ENCODE measurements at regions not wholly inside any gene's neighbourhood (a gene's known extent, or its start where the extent isn't known, plus 50 kb on each side); places are given as distances from the start of the nearest gene placed in this dataset.

DNA sequence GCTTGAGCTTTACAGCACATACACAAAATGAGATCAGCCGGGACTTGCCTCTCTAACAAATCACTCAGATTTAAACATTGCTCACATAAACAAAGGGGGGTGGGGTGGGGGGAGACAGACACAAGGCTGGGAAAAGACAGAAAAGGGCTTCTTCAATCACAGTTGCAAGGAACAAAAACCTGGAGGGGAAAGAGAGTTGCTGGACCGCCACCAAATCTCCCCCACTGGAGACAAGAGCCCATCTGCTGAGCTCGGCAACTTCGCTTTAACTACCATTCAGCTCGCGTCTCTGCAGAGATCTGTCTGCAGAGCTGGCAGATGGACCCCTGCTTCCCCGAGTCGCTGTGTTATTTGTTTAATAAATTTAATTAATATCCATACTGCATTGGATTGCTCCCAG lies 165.0 kb downstream of the RCN1 start:
- Histone ChIP-seq H3K9me3 (ENCODE audit: insufficient read depth, low read depth, low read length) (no peaks in the 10 kb centered on the region), H3F3A (ENCODE audit: low read depth) (no peaks in the 10 kb centered on the region), H3K9ac (ENCODE audit: low read depth, low read length, poor library complexity, severe bottlenecking) (no peak overlapping the region), H2AFZ (ENCODE audit: low read length) (no peak overlapping the region), H3K4me3 (ENCODE audit: low read length, poor library complexity, severe bottlenecking) (no peak overlapping the region), H3K79me2 (ENCODE audit: insufficient read depth, low read length) (no peaks in the 10 kb centered on the region), H4K20me1 (ENCODE audit: insufficient read depth, low read length, poor library complexity, severe bottlenecking) (no peaks in the 10 kb centered on the region), H3K27me3 (ENCODE audit: insufficient read depth, low read length, poor library complexity, severe bottlenecking) (no peaks in the 10 kb centered on the region), H3K4me2 (ENCODE audit: low read depth, low read length, poor library complexity, severe bottlenecking) (no peak overlapping the region), H3K4me1 (ENCODE audit: insufficient read depth, low read length, poor library complexity, severe bottlenecking) (no peaks in the 10 kb centered on the region), H3K9me2 (replicated peaks; ENCODE audit: low read depth, low read length) (no peaks in the 10 kb centered on the region), H3K36me3 (ENCODE audit: insufficient read depth, low read length) (no peaks in the 10 kb centered on the region)
- TF ChIP-seq EZH2phosphoT487 (IDR thresholded peaks at IDR 0.05; ENCODE audit: borderline replicate concordance), result no peak
- TF ChIP-seq, protein P1, sequence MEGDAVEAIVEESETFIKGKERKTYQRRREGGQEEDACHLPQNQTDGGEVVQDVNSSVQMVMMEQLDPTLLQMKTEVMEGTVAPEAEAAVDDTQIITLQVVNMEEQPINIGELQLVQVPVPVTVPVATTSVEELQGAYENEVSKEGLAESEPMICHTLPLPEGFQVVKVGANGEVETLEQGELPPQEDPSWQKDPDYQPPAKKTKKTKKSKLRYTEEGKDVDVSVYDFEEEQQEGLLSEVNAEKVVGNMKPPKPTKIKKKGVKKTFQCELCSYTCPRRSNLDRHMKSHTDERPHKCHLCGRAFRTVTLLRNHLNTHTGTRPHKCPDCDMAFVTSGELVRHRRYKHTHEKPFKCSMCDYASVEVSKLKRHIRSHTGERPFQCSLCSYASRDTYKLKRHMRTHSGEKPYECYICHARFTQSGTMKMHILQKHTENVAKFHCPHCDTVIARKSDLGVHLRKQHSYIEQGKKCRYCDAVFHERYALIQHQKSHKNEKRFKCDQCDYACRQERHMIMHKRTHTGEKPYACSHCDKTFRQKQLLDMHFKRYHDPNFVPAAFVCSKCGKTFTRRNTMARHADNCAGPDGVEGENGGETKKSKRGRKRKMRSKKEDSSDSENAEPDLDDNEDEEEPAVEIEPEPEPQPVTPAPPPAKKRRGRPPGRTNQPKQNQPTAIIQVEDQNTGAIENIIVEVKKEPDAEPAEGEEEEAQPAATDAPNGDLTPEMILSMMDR (conservative IDR thresholded peaks at IDR 0.05; ENCODE audit: low read length), result no peak

DNA sequence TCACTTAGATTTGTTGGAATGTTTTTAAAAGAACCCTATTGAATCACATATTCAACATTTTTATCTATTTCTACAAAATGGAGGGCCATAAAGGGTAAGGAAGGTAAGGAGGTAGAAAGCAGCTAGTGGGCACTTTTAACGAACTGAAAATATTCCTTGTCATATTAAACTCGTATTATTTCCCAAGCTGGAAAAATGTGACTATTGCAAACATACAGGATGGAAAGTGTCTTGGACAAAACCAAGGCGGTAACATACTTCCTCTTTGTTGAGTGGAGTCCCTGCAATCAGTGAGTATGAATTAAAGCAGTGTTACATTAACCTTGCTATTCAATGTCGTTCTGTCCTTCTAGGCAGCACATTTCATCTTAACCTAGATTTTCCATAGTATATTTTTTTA lies 165.6 kb downstream of the RCN1 start:
- Histone ChIP-seq H3K9ac (ENCODE audit: low read depth, low read length, poor library complexity, severe bottlenecking) (no peak overlapping the region), H3K4me1 (ENCODE audit: insufficient read depth, low read length, poor library complexity, severe bottlenecking) (no peaks in the 10 kb centered on the region), H3K36me3 (ENCODE audit: insufficient read depth, low read length) (no peaks in the 10 kb centered on the region), H2AFZ (ENCODE audit: low read length) (no peak overlapping the region), H3K4me2 (ENCODE audit: low read depth, low read length, poor library complexity, severe bottlenecking) (no peak overlapping the region), H3K4me3 (ENCODE audit: low read length, poor library complexity, severe bottlenecking) (no peak overlapping the region), H3K9me3 (ENCODE audit: insufficient read depth, low read depth, low read length) (no peaks in the 10 kb centered on the region), H3K79me2 (ENCODE audit: insufficient read depth, low read length) (no peaks in the 10 kb centered on the region), H3F3A (ENCODE audit: low read depth) (no peaks in the 10 kb centered on the region), H3K27me3 (ENCODE audit: insufficient read depth, low read length, poor library complexity, severe bottlenecking) (no peaks in the 10 kb centered on the region), H3K9me2 (replicated peaks; ENCODE audit: low read depth, low read length) (no peaks in the 10 kb centered on the region), H4K20me1 (ENCODE audit: insufficient read depth, low read length, poor library complexity, severe bottlenecking) (no peaks in the 10 kb centered on the region)
- no peak for TF ChIP-seq EZH2phosphoT487 (IDR thresholded peaks at IDR 0.05; ENCODE audit: borderline replicate concordance)
- TF ChIP-seq, protein P1 (conservative IDR thresholded peaks at IDR 0.05; ENCODE audit: low read length), result no peak

DNA sequence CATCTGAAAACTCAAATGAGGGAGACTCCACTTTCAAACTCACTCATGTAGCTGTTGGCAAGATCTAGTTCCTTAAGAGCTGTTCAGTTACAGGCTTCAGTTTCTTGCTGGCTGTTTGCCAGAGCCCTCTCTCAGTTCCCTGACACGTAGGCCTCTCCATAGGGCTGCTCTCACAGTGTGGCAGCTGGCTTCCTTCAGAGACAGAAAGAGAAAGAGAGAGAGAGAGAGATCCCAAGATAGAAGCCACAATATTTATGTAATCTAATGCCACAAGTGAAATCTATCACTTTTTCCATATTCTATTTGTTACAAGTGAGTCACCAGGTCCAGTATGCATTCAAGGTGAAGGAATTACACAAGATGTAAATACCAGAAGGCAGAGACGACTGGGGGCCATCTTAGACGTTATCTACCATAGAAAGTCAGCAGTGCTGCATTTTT lies 168.8 kb downstream of the RCN1 start:
- no peak overlapping the region for H3K9ac ChIP-seq (ENCODE audit: low read depth, low read length, poor library complexity, severe bottlenecking)
- no peaks in the 10 kb centered on the region for H3K36me3 ChIP-seq (ENCODE audit: insufficient read depth, low read length)
- no peaks in the 10 kb centered on the region for H3K9me3 ChIP-seq (ENCODE audit: insufficient read depth, low read depth, low read length)
- H2AFZ ChIP-seq (ENCODE audit: low read length), result no peak overlapping the region
- H3K4me2 ChIP-seq (ENCODE audit: low read depth, low read length, poor library complexity, severe bottlenecking), result no peak overlapping the region
- H3K9me2 ChIP-seq (replicated peaks; ENCODE audit: low read depth, low read length), result no peaks in the 10 kb centered on the region
- H3F3A ChIP-seq (ENCODE audit: low read depth), result no peaks in the 10 kb centered on the region
- H3K27me3 ChIP-seq (ENCODE audit: insufficient read depth, low read length, poor library complexity, severe bottlenecking), result no peaks in the 10 kb centered on the region
- H3K4me1 ChIP-seq (ENCODE audit: insufficient read depth, low read length, poor library complexity, severe bottlenecking), result no peaks in the 10 kb centered on the region
- no peak overlapping the region for H3K4me3 ChIP-seq (ENCODE audit: low read length, poor library complexity, severe bottlenecking)
- no peaks in the 10 kb centered on the region for H4K20me1 ChIP-seq (ENCODE audit: insufficient read depth, low read length, poor library complexity, severe bottlenecking)
- TF ChIP-seq EZH2phosphoT487 (IDR thresholded peaks at IDR 0.05; ENCODE audit: borderline replicate concordance), result no peak
- TF ChIP-seq, protein P1 (conservative IDR thresholded peaks at IDR 0.05; ENCODE audit: low read length), result no peak
- H3K79me2 ChIP-seq (ENCODE audit: insufficient read depth, low read length), result no peaks in the 10 kb centered on the region
